NCI-H82 treated with DMSO at 0.1 percent for 48 hours (cell line): ENCODE measurements at regions not wholly inside any gene's neighbourhood (a gene's known extent, or its start where the extent isn't known, plus 50 kb on each side); places are given as distances from the start of the nearest gene placed in this dataset.
"Not testable (repeated sequence)": the region's sequence is repeated elsewhere in the genome, so short reads cannot be mapped to it uniquely, and the experiment has no call there.

Source experiments
- DNase-seq: peaks from one replicate; lab custom pipeline; 2025; ENCODE audit not compliant: unreplicated experiment; lab: John Stamatoyannopoulos, UW

DNA sequence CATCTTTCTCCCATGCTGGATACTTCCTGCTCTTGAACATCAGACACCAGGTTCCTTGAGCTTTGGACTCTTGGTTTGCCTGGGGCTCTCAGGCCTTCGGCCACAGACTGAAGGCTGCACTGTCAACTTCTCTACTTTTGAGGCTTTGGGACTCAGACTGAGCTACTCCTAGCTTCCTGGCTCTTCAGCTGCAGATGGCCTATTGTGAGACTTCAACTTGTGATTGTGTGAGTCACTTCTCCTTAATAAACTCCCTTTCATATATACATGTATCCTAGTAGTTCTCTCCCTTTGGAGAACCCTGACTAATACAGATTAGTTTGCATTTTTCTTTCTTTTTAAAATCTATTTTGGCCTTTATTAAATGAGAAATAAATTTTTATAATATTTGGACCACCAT lies 276.2 kb upstream of the SEMA3C start:
- DNase-seq: no peak

DNA sequence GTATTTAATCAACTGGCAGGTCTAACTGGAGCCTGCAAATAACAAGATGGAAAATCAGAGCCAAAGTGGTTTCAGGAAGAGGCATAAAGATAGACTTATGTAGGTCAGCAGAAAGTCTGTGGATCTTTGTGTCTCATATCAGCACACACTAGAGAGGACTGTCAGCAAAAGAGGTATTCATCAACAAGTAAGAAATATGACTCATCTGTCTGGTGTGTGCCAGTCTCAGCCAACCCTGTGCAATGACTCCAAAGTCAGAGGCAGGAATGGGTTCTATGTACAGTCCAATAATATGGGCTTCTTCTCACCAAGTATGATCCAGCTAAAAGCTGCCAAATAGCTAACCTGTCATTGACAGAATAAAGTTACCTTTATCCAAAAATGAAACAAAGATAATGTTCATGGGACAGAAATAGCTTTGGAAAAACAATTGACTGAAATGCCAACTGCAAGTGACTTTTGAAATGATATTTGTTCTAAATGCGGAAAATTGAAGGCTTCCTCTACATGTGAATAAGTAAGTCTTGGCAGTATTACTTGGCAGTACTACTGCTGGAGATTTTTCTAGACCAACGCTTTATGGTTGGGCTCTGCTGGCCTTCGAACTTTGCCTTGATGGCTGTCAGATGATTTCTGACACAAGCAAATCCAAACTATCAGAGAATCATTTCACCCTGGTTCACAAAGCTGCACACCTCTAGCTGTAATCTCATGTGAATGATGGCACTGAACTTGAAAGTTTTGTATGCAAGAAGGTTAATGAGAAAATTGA lies 272.3 kb upstream of the SEMA3C start:
- no peak for DNase-seq

DNA sequence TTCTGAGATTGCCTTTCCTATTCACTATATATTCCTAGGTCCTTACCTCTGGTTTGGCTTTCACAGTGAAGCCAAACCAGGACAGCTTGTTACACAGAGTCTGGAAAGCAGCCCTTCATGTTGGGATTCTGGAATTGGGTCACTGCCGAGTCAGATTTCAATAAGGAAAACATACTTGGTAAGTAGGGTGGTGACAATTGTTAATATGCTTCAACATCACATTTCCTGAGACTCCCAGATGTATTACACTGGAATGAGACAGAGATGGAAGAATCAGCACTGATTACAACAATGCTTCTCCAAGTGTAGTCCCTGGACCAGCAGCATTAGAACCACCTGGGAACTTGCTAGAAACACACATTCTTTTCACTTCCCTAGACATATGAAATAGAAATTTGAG lies 268.9 kb upstream of the SEMA3C start:
- DNase-seq: no peak

DNA sequence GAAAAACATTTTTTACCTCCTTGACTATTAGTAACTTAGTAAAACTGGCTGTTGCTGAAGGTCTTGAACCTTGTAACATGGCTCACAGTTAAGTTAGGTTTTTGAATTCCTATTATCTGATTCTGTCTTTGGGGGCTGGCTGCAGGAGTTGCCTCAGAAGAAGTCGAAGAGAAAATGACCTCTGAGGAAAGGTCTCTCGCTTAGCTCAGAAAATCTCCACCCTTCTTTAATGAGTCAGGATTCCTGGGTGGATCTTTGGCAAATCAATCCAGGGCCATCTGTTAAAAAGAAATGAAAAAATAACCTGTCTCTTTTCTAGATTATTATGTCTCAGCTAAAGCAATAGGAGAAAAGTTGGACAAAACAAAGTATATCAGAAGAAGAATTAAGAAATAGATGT lies 267.8 kb upstream of the SEMA3C start:
- DNase-seq: no peak

DNA sequence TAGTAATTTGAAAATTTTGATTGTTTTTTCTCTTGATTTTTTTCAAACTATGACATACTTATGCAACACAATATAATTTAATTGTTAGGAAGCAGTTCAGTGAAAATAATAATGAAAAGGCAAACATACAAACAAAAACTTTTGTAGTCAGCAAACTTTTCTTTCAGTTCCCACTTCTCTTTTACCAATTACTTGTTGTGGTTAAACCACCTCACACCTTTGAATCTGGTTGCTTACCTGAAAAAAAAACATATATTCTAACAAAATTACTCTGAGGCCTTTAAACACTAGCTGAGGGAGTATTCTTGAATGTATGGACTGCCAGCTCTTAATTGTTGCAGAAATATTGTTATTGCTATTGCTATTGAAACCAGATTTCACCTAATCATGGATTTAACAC lies 266.2 kb upstream of the SEMA3C start:
- DNase-seq: no peak

DNA sequence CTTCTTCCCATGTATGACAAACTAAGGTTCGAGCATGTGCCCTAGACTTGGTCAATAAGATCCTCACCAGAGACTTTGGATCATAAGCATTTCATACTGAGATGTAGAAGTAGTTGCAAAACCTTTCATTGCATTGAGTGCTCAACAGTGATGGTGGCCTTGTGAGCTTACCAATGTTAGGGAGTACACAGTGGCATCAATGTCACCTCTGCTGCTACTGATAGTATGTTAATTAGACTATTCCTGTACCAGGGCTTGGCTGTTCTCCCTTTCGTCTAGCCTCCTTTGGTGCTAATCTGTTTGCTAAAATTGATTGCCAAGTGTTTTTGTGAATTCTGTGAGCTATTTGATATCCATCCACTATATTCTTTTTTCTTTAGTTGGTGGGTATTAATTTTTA lies 264.5 kb upstream of the SEMA3C start:
- no peak for DNase-seq

DNA sequence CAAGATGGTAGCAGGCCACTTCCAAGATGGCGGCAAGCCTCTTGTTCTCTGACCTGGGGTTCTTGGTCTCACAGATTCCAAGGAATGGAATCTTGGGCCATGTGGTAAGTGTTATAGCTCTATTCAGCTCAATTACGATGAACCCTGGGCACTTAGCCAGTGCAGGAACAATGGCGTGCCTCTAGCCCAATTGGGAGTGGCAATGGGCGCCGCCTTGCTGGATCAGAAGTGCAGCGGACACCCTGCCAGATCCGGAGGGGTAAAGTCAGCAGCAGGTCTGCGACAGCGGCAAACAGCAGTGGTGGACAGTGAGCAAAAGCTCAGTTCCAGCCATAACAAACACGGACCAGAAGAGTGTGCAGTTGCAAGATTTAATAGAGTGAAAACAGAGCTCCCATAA lies 263.2 kb upstream of the SEMA3C start:
- DNase-seq: not testable (repeated sequence)

DNA sequence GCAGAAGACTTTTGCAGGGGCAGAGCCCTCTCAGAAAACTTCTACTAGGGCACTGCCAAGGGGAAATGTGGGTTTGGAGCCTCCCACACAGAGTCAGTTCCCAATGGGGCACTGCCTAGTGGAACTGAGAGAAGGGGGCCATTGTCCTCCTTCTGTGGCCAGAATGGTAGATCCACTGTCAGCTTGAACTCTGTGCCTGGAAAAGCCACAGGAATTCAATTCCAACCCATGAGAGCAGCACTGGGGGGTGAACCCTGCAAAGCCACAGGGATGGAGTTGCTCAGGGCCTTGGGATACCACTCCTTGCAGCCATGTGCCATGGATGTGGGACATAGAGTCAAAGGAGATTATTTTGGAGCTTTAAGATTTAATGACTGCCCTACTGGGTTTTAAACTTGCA lies 262.2 kb upstream of the SEMA3C start:
- no peak for DNase-seq

DNA sequence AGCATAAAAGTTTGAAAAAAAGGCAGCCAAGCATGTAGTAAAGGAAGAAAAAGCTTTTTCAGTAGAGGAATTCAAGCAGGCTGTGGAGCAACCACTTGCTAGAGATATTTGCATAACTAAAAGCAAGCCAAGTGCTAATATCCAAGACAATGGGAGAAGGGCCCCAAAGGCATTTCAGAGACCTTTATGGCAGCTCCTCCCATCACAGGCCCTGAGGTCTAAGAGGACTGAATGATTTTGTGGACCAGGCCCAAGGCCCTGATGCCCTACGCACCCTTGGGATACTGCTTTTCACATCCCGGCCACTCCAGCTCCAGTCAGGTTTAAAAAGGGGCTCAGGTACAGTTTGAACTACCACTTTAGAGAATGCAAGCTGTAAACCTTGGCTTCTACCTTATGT lies 261.7 kb upstream of the SEMA3C start:
- DNase-seq: no peak

DNA sequence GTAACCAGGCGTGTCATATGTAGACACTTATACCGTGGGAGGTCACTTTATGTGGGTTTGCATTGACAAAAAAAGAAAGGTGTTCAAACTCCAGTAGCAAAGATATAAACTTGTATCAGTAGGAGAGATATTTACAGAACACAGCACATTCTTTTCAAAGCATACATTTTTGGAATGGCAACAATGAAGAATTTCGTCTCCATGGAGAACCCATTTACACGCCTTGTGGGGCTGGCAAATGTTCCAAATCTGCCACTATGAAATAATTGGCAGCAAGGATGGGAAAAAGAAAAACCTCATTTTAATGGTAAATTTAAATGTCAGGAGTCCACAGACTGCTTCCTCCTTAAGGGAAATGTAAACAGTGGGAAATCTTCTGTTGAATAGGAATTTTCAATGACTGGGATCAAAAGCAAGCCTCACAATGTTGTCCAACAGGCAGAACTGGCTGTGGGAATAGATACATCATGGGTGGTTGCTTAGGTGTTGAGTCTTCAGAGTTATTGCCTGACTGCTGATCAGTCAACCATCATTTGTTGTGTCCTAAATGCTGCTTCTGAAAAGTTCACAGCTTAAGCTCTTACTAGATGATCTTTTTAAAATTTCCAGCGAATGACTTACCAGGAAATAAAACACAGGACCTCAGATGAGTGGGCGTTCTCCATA lies 256.6 kb upstream of the SEMA3C start:
- DNase-seq: no peak

DNA sequence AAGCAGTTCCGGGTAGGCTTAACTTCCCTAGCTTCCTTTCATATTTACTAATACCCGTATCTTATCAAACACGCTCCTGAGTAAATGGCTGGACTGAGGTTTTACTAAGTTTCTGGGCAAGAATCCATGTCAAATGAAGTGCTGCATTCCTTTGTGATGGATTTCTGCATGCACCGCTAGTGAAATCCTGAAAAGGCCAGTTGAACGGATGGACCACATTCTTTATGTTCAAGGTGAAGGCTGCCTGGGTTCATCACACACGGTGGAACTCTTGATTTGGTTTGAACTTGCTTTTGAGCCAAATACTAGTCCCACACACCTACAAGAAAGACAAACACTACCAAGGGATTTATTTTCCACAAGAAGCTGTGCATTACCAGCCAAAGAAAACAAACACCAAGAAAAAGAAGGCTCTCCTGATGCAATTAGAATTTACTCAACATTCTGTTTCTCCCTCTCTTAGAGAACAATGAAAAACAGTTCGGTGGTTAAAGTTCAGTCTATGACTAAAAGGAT lies 255.0 kb upstream of the SEMA3C start:
- DNase-seq: no peak

DNA sequence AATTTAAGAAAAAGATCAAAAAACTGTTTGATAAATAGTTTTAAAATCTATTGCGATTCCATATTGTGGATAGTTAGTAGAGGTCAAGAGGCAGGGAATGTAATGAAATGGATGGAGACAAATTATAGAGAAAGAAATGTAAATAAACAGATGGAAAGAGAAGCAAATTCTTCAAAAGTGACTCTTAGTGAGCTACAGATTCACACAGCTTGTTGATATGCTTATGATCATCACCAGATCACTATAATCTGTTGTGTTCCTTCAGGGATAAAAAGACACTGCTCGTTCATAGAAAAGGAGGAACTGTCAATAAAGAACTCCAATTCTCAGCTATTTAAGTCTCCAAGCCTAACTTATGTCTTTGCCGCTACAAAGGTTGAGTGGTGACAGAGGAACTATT lies 251.4 kb upstream of the SEMA3C start:
- no peak for DNase-seq

DNA sequence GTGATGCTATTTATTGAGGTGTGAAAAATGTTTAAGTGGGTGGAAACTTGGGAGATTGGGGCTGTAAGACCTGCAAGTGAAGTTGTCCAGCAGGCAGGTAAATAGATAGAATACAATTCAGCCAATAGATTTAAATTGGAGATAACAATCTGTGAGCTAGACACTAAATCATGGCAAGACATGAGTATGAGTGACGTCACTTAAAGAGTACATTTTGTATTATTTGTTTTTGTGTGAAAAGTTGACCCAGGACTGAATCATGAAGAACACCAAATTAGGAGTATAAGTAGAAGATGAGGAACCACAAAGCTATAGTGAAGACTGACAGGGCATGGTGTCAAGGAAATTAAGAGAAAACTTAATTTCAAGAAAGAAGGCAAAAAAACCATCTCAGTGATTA lies 249.1 kb upstream of the SEMA3C start:
- DNase-seq: no peak

DNA sequence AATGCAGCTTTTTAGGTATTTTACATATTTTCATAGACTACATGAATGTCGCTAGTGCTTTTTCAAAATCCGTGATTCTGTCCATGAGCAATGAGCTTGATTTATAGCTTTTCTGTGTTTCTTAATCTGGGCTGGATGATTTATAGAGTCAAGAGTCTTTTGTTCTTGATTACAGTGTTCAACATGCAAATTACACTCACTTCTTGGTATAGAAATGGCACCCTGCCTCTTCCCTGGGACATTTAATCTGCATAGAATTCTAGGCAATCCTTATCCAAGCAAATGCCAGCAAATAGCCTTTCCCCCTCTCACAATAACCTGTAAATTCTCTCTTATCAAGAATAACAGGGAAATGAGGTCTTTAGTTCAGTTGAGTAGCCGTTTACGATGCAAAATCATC lies 246.2 kb upstream of the SEMA3C start:
- no peak for DNase-seq

DNA sequence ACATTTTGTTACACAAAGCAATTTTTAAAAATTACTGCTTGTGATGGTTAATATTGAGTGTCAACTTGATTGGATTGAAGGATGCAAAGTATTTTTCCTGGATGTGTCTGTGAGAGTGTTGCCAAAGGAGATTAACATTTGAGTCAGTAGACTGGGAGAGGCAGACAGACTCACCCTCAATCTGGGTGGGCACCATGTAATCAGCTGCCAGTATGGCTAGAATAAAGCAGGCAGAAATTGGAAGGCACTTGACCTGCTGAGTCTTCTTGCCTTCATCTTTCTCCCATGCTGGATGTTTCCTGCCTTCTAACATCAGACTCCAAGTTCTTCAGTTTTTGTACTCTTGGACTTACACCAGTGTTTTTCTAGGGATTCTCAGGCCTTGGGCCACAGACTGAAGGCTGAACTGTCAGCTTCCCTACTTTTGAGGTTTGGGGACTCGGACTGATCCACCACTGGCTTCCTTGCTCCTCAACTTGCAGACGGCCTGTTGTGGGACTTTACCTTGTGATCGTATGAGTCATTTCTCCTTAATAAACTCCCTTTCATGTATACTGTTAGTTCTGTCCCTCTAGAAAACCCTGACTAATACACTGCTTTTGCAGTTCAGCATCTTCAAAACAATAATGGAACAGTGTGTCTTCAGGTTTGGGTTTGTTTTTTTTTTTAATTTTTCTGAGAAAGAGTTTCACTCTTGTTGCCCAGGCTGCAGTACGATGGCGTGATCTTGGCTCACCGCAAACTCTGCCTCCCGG lies 244.1 kb upstream of the SEMA3C start:
- DNase-seq: no peak

DNA sequence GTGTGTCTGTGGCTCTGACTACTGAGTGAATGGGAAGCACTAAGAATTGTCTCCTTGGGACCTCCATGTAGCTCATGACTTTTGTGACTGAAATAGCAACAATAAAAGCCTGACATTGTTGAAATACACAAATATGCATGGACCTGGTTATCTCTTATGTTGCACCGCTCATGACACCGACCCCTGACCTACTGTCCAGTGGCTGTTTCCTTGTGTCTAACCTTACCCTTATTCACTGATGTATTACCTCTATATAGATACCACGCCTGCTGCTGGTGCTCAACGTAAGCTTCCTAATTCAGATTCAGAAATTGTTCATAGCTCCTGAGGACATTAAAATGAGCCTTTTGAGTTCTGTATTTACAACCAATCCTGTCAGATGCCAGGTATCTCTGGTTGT lies 243.4 kb upstream of the SEMA3C start:
- no peak for DNase-seq

DNA sequence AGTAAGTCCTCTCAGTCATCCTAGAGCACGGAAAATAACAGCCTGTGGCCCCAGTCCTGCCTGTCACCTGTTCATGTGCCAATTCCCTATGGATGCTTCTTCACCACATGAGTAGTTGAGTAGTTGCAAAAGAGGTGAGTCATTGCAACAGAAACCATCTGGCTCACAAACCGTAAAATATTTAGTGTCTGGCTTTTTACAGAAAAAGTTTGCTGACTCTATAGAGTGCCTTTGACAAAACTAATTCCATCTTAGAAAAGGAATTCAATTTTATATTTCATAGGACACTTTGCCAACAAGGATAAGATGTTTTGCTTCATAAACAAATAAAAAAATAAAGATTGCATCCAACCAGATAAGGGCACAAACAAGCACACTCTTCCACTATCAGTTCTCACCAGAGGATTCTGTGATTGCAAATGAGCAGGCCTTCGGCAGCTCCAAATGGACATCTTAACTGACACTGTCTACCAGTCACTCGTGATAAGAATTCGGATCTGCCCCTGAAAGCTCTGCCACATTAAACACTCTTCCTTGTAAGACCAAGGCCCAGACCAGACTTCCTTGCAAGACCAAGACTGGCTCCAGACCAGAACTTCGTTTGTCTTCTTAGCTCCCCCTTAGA lies 242.7 kb upstream of the SEMA3C start:
- DNase-seq: no peak

DNA sequence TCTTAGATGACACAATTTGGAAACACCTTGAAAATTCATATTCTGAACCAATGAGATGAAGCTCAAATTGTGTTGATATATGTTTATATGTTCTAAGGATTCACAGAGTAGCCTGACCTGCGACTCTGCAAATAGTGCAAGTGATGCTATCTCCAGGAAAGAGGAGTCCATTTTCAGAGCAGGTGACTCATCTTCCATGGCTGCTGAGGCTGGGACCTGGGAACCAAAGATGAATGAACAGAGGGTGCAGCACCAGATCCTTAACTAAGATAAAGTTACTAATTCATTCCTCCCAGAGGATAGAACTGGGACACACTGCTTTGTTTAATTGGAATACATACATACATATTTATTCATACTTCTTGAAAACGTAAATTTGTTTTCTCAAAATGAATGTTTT lies 240.6 kb upstream of the SEMA3C start:
- no peak for DNase-seq

DNA sequence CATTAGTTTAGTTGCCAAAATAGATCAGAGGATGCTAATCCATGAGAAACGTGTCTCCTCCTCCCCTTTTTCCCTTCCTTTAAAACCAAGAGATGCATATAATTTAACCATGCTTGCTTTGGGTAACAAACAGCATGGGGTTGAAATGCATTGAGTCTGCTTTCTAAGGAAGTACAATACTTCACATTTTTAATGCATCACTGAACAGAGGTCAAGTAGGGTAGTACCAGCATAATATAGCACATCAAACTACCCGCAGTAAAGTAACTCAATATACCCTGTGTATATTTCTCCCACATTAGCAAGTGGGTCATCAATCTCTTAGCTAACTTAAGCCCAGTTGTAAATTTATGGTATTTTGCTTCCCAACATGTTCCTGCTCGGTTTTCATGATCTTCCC lies 239.3 kb upstream of the SEMA3C start:
- DNase-seq: no peak

DNA sequence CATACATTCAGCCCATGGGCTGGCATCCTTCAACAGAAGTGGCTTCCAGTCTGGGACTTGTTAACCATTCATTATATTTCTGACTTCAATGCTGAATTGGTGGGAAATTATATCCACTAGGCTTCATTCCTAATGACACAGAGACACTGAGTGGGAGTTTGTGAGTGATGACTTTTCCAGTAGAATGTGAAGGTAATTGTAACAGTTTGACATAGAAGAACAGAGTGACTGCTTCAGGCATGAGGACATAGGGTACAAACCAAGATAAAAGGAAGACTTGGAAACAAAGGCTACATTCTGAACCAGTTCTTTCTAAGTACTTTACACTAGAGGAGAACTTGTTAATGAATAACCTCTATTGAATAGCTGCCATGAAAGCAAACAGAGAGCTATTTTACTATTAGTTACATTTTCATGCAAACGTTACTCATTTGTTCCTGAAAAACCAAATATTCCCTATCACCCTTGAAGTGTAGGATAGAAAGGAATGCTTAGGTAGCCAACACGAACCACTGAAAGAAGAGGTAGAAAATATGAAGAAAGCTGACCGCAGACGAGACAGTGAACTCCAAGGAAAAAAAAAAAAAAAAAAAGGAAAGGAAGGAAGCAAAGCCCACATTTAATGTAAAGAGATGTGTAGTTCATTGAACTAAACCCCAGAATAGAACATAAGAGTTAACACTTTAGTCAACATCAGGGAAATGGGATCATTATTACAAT lies 237.0 kb upstream of the SEMA3C start:
- DNase-seq: no peak

DNA sequence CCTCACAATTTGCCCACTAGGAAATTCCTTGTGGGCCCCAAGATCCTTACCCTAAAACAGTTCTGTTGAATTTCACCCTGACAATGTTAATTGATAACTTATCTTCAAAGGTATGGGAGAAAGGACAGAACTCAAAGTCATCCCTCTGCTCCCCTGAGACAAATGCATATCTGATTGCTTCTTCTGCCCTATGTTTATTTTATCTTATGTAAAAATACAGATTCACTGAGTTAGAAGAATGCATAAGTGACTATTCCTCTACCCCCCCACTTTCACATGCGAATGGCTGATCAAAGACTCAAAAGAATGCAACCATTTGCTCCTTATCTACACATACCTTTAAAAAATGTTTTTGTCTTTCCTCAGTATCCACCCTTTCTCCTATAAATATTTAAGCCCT lies 235.7 kb upstream of the SEMA3C start:
- no peak for DNase-seq
